HUES6 (cell line): ENCODE measurements at regions not wholly inside any gene's neighbourhood (a gene's known extent, or its start where the extent isn't known, plus 50 kb on each side); places are given as distances from the start of the nearest gene placed in this dataset.
"Not testable (repeated sequence)": the region's sequence is repeated elsewhere in the genome, so short reads cannot be mapped to it uniquely, and the experiment has no call there.

Experiments used
- H3K27ac ChIP-seq: 2 replicates; pipeline ENCODE4 v1.7.0; 2013; ENCODE audit warnings: low read depth, mild to moderate bottlenecking, low read length, inconsistent platforms
- H3K27me3 ChIP-seq: 2 replicates; pipeline ENCODE4 v1.6.1; 2013; ENCODE audit warnings: low read length; ENCODE audit not compliant: control insufficient read depth, insufficient read depth
- H3K36me3 ChIP-seq: 2 replicates; pipeline ENCODE4 v1.6.1; 2013; ENCODE audit warnings: low read length; ENCODE audit not compliant: control insufficient read depth, insufficient read depth
- H3K4me1 ChIP-seq: 2 replicates; pipeline ENCODE4 v1.6.1; 2013; ENCODE audit warnings: low read length; ENCODE audit not compliant: control insufficient read depth, insufficient read depth
- H3K4me3 ChIP-seq: 2 replicates; pipeline ENCODE4 v1.5.1; 2013; ENCODE audit warnings: low read depth, low read length
- H3K9ac ChIP-seq: one replicate; pipeline ENCODE4 v1.6.1; 2013; ENCODE audit warnings: mild to moderate bottlenecking, low read length
- H3K9me3 ChIP-seq: 2 replicates; pipeline ENCODE4 v1.6.1; 2013; ENCODE audit warnings: low read depth, low read length; ENCODE audit not compliant: control insufficient read depth, insufficient read depth

DNA sequence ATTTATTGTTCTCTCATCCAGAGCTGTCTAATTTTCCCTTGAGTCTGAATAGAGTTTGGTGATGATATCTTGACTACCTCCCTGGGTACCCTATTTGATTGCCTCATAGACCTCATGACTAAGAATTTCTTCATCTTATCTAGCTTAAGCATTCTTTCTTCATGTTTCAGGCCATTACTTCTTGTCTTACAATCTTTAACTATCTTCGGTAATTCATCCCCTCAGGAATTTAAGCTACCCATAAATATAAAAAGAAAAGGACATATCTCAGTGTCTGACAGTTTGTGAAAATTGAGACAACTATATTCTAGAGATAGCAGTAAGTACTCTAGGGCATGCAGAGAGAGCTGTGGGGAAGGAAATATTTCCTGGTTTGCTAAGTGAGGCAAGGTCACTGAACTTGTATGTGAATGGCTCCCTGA, 466.1 kb upstream of the GRID2 start:
- Histone ChIP-seq H3K4me3 (no peak overlapping the region), H3K9me3 (peaks cover 7% of the 10 kb centered on the region), H3K27me3 (no peaks in the 10 kb centered on the region), H3K27ac (no peak overlapping the region), H3K36me3 (no peaks in the 10 kb centered on the region), H3K9ac (no peak overlapping the region), H3K4me1 (no peaks in the 10 kb centered on the region)

DNA sequence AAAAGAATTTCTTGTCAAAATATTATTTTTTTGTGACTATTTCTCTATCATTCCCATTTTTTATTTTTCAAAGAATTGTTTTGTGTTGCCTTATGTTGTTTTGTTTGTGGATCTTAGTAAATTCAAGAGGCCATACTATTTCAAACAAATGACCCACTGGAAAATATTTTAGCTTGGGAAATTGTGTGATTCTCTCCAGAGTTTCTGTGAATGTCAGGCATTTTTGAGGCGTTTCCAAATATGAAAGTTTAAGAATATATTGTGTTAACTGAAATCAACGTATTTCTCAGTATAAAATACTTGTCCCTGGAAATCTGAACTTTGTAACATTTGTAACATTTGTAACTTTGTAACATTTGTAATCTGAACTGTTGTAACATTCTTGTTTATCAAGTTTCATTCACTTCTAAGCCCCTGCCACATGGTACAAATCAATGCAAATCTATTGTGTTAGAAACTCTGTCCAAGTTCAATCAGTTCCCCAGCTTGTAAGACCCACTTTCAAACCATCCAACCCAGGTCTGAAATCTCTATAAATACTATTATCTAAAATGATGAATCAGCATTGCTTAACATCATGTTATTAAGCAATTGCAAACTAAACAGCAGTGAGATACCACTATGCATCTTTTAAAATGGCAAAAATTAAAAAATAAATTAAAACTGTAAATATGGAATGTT, 465.4 kb upstream of the GRID2 start:
- peaks cover 3% of the 10 kb centered on the region; the same call in 1 of the 2 replicates for H3K9me3 ChIP-seq
- H3K4me1 ChIP-seq: no peaks in the 10 kb centered on the region
- H3K27me3 ChIP-seq: no peaks in the 10 kb centered on the region
- H3K27ac ChIP-seq: no peak overlapping the region
- no peak overlapping the region for H3K9ac ChIP-seq
- H3K4me3 ChIP-seq: no peak overlapping the region
- H3K36me3 ChIP-seq: no peaks in the 10 kb centered on the region

DNA sequence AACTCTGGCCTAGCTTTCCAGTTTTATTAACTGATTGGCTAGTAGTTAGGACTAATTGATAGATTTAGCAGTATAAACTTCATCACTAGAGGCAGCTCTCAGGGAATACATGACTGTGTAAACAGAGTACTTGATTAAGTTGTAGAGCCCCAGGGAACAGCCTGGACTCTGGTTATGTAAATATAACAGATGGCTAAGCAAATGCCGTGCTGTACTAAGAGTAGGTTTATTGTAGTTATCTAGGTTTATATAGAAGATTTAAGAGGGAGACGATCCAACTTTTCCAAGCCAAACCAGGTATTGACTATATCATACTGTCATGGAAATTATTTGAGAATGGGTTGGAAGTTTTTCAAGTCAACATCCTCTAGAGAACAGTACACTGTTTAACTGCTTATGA, 463.4 kb upstream of the GRID2 start:
- no peak overlapping the region for H3K27ac ChIP-seq
- no peaks in the 10 kb centered on the region for H3K36me3 ChIP-seq

DNA sequence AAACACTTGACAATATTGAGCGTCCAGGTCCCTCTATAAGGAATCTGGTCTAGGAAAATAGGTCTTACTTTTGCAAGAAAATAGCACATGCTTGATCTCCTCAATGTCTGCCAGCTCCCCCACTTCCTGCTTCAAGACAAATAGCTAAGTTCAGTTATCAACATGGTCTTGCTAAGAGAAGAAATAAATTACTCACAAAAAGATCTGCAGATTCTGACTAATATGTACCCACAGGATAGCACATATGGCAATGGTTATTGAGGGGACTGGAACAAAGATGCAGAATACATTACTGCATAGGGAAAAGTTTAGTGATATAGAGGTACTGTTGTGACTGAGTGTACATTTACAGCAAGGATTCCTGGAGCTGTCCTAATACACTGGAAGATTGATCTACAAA, 457.5 kb upstream of the GRID2 start:
- Histone ChIP-seq H3K4me3 (no peak overlapping the region), H3K9ac (no peak overlapping the region), H3K4me1 (no peaks in the 10 kb centered on the region), H3K9me3 (no peaks in the 10 kb centered on the region), H3K36me3 (no peaks in the 10 kb centered on the region), H3K27me3 (no peaks in the 10 kb centered on the region), H3K27ac (no peak overlapping the region)

More for the DNA sequence above, 463.4 kb upstream of the GRID2 start:
- Histone ChIP-seq H3K9me3 (no peaks in the 10 kb centered on the region), H3K4me1 (no peaks in the 10 kb centered on the region), H3K4me3 (no peak overlapping the region), H3K9ac (no peak overlapping the region), H3K27me3 (no peaks in the 10 kb centered on the region)

DNA sequence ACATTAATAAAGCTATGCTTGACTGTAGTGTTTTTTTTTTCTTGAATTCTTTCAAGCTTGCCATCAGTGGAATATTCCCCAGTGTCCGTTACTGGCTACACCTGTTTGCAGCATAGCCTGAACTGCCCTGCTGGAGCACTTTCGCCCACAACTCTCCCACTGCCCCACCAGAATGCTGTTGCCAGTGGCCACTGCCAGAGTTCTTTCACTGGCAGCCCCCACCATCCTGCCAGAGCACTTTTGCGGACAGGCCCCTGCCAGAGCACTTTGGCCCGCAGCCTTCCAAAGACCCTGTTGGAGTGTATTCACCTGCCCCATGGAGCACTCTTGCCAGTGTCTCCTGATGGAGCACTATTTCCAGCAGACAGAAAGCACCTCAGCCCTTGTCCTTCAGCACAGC, 452.3 kb upstream of the GRID2 start:
- Histone ChIP-seq H3K27ac (no peak overlapping the region), H3K4me1 (no peaks in the 10 kb centered on the region), H3K4me3 (no peak overlapping the region), H3K9ac (no peak overlapping the region), H3K9me3 (no peaks in the 10 kb centered on the region), H3K27me3 (no peaks in the 10 kb centered on the region), H3K36me3 (no peaks in the 10 kb centered on the region)

DNA sequence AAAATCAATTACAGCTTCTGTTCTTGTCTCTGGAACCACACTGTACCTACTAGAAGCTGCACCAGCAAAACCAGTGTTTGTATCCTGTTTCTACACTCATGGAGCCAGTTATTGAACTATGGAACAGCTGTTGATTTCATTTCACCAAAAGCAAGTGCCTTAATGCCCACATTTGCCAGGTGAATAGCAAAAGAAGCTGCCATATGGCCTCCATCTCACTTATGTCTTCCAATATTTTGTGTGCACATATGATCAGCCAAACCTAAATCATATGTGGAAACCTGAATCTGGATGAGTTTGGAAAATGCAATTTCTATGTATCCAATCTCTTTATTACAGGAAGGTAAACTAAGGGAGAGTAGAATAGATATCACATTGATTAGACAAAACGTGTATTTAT, 415.8 kb upstream of the GRID2 start:
- Histone ChIP-seq H3K4me1 (no peaks in the 10 kb centered on the region), H3K9ac (no peak overlapping the region), H3K9me3 (no peaks in the 10 kb centered on the region), H3K27ac (no peak overlapping the region), H3K27me3 (no peaks in the 10 kb centered on the region), H3K36me3 (no peaks in the 10 kb centered on the region), H3K4me3 (no peak overlapping the region)

DNA sequence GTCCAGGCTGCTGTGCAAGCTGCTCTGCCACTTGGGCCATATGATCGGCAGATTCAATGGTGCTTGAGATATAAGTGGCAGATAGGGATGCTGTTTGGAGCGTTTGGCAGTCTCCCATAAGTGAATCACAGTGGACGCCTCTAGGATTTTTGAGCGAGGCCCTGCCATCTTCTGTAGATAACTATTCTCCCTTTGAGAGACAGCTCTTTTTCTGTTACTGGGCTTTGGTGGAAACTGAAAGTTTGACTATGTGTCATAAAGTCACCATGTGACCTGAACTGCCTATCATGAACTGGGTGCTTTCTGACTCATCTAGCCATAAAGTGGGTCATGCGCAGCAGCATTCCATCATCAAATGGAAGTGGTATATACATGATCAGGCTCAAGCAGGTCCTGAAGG, 412.5 kb upstream of the GRID2 start:
- H3K27me3 ChIP-seq, H3K4me3 ChIP-seq, H3K4me1 ChIP-seq, H3K36me3 ChIP-seq, H3K9me3 ChIP-seq, H3K27ac ChIP-seq, H3K9ac ChIP-seq: not testable (repeated sequence)

DNA sequence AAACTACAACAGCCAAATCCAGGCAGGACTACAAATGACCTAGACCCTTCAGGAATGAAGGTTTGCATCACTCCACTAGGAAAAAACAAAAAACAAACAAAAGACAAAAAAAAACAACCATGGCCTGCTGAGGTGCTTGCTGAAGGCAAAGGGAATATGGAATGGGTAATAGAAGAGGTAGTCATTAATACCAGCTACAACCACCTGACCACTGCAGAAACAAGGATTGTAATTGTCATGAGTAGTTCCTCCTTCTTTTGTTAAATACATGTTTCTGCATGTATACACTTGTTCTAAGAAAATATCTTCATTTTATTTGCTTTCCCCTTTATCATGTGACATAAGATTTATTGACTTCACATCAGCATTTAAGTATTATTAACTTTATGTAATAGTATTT, 409.8 kb upstream of the GRID2 start:
- Histone ChIP-seq H3K4me3 (no peak overlapping the region), H3K9me3 (no peaks in the 10 kb centered on the region), H3K4me1 (no peaks in the 10 kb centered on the region), H3K27me3 (no peaks in the 10 kb centered on the region), H3K27ac (no peak overlapping the region), H3K9ac (no peak overlapping the region), H3K36me3 (no peaks in the 10 kb centered on the region)

DNA sequence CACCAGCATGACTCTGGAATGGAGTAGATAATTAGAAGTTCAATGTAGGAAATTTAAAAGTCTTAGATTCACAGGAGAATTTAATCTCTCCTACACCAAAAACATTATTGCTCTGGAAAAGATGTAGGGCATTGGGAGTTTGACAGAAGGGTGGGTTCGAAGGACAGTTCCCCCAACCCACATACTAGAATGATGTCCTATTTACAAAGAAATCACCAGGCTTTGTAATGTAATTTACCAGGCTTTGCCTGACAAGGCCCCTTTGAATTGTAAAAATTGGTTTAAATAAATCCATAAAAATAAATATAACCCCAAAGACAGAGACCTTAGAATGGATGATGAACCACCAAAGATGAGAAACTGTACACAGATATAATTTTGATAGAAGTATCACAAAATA, 399.2 kb upstream of the GRID2 start:
- H3K9me3 ChIP-seq: no peaks in the 10 kb centered on the region
- H3K4me3 ChIP-seq: peak overlapping the region; percentile 29
- no peaks in the 10 kb centered on the region for H3K27me3 ChIP-seq
- H3K36me3 ChIP-seq: no peaks in the 10 kb centered on the region
- no peak overlapping the region for H3K9ac ChIP-seq
- peak overlapping the region; percentile 76 for H3K27ac ChIP-seq
- peaks cover 17% of the 10 kb centered on the region for H3K4me1 ChIP-seq

DNA sequence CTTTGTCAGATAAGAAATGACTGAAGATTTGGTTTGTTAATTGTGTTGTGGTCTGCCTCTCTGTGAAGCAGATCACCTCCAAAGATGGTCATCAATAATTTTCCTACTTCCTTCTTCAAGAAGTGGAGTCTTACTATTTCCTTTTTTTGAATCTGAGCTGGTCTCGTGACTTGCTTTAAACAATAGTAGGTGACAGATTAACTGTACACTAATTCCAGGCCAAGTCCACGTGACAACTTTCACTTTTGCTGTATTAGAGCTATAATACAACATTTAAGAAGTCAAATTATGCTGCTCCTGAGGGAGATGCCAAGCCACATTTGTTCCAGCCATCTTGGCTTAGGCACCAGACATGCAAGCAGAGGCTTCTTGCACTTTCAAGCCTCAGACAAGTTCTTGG, 393.8 kb upstream of the GRID2 start:
- Histone ChIP-seq H3K4me1 (peaks cover 4% of the 10 kb centered on the region), H3K9ac (no peak overlapping the region), H3K9me3 (no peaks in the 10 kb centered on the region), H3K27me3 (no peaks in the 10 kb centered on the region), H3K36me3 (no peaks in the 10 kb centered on the region), H3K27ac (no peak overlapping the region), H3K4me3 (no peak overlapping the region)

DNA sequence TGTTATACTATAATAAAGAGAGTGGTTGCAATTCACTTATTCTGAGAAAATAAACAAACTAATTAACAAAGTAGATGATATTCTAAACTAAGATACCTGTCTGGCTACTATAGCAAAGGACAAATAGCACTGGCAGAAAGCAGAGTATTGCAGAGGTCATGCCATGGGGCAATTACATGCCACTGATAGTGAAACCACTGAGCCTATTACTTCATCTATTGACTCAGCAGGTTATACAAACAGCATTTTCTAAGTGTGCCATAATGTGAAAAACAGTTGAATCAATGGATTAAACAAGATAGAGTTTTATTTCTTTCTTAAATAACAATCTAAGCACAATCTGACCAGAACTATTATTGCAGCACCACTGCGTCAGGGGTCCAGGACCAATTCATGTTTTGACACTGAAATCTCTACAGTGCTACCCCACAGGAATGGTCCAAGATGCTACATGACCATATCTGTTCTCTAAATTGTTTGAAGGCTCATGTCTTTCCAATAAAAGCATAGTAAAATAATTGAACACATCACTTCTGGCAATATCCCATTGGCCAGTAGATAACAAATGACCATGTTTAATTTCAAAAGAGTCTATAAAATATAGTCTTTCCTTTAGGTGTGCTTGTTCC, 389.5 kb upstream of the GRID2 start:
- Histone ChIP-seq H3K4me3 (no peak overlapping the region), H3K9me3 (no peaks in the 10 kb centered on the region), H3K27me3 (no peaks in the 10 kb centered on the region), H3K9ac (no peak overlapping the region), H3K27ac (no peak overlapping the region), H3K36me3 (no peaks in the 10 kb centered on the region), H3K4me1 (no peaks in the 10 kb centered on the region)
